Right ventricle myocardium inferior (tissue), 1 donor: ENCODE measurements at regions not wholly inside any gene's neighbourhood (a gene's known extent, or its start where the extent isn't known, plus 50 kb on each side); places are given as distances from the start of the nearest gene placed in this dataset.
"Not testable (repeated sequence)": the region's sequence is repeated elsewhere in the genome, so short reads cannot be mapped to it uniquely, and the experiment has no call there.

ENCODE experiments used
- ATAC-seq: fragments of 200-7000 bp; cut with Tn5 transposase; one replicate; pipeline ENCODE4 v1.9.1; 2020; ENCODE audit warnings: mild to moderate bottlenecking, moderate library complexity
- DNase-seq: peaks from one replicate; pipeline ENCODE4 v3.0.0; 2021; ENCODE audit errors: missing footprints
- intact Hi-C: fragments of 100-400 bp; cut with DNase I; formaldehyde crosslinking; loops from one replicate; pipeline ENCODE4 v1.11.0; 2022
- donor health status: DM: no; HTN: yes; CAD: no; lungs with severe emphysema.

DNA sequence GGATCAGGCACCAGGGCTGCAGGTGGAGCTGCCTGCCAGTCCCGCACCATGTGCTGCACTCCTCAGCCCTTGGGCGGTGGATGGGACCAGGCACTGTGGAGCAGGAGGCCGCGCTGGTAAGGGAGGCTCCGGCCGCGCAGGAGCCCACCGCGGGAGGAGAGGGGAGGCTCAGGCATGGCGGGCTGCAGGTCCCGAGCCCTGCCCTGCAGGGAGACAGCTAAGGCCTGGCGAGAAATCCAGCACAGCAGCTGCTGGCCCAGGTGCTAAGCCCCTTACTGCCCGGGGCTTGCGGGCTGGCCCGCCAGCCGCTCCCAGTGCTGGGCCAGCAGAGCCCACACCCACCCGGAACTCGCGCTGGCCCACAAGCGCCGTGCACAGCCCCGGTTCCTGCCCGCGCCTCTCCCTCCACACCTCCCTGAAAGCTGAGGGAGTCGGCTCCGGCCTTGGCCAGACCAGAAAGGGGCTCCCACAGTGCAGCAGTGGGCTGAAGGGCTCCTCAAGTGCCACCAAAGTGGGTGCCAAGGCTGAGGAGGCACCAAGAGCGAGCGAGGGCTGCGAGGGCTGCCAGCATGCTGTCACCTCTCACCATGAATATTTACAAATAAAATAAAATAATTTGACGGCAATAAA lies 294.7 kb downstream of the CD109 start:
- ATAC-seq, intact Hi-C loops: not testable (repeated sequence)
- DNase-seq, result peak; percentile 57

DNA sequence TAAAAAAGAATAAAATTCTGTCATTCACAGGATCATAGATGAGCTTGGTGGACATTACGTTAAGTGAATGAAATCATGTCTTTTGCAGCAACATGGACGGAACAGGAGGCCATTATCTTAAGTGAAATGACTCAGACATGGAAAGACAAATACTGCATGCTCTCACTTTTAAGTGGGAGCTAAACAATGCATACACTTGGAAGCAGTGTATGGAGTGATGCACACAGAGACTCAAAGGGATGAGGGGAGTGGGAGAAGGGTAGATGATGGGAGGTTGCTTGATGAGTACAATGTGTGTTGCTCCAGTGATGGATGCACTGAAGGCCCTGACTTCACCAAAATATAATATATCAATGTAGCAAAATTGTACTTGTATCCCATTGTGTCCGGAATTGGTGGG lies 293.4 kb downstream of the CD109 start:
- ATAC-seq (no peak), DNase-seq (no peak)
- intact Hi-C loops, result no loop called here

DNA sequence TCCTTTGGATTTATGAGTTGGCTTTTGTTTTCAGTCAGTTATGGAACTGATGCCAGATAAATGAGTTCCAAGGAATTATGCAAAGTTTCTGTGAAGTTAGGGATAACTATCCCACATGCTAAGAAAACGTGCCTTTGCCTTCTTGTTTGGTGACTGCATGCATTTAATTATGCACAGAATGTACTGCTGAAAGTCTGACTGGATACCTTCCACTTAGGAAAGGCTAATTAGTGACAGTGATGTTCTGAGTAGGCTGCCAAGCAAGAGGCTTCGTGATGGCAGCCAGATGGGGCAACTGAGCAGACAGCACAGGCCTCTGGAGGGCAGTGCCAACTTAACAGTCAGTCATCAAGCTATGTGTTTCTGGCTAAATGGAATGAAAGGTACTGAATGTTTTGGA lies 289.9 kb downstream of the CD109 start:
- ATAC-seq, result no peak
- intact Hi-C loops, result no loop called here
- DNase-seq, result no peak

DNA sequence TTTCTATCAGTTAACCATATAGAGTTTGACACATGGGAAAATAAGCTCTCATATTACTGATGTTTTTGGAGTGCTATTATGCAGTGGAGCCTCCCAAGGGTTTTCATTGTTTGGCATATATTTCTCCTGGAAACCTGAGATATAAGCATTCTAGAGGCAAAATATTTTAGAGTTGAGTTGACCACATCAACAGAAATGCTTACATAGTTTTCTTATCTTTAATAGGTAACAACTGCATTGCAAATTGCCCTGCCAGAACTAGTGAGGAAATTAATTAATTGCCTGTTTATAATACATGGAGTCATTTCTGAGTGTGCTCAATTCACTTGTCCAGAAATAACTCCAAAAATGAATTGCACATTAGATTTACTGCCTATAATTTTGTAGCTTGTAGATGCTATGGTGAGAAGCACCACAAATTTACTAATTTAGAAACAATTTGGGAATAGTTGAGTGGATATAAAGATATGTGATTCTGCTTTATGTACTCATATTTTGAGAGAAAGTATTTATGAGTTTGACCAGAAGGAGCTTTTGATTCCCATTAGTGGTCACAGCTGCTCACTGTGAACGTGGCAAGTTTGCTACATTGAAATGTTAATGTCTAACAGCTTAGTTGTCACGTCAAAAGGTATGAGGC lies 288.7 kb downstream of the CD109 start:
- ATAC-seq, result no peak
- DNase-seq, result no peak
- intact Hi-C loops, result no loop called here

DNA sequence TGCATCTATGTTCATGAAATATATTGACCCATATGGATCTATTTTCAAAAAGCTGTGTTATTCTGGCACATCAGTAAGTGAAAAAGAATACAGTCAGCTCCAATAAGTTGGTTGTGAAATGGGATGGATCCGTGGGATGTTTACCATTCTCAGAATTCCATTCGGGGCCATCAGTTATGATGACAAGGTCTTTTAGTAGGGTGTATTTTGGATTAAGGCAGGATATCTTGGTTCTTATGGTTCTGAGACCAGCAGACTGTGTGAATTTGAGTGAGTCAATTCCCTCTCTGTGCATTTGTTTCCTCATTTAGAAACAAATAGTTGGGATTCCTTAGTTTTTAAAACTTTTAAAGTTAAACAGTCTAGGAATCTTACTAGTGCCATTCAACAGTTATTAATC lies 287.4 kb downstream of the CD109 start:
- ATAC-seq, result no peak
- intact Hi-C loops, result no loop called here
- DNase-seq, result no peak

DNA sequence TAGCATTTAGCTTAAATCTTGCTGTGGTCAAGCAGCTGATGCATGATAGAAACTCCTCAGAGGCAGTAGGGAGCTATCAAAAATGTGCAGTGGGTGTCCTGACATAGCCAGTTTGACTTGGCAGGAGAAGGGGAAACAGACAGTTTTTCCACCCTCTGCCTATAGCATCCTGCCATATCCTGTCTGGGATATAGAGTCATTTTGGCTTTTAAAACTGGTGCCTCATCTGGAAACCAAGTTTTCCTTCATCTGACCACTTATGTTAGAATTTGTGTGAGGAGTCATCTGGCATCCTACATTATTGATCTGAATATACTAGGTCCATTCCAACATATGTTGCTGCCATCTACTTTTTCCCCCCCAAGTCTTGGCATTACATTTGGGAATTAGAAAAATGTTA lies 284.1 kb downstream of the CD109 start:
- DNase-seq (no peak), ATAC-seq (no peak)
- intact Hi-C loops, result no loop called here

DNA sequence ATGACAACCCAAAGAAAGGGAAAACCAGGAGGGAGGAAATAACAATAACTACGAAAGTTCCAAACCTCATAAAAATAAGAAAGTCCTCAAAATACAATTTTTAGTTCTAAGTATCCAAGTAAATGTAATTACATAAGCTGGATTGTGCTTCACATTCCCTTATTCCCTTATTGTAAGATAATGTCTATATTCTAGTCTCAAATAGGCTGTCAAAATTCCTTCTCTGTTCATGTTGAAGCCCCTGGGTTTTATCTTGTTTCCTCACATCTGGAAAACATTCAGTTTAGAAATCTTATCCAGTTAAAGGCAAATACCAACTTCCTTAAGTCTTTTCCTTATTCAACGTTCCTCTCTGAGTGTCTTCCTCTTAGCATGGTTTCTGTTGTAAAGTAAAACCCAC lies 282.3 kb downstream of the CD109 start:
- ATAC-seq (no peak), DNase-seq (no peak)
- intact Hi-C loops, result no loop called here

DNA sequence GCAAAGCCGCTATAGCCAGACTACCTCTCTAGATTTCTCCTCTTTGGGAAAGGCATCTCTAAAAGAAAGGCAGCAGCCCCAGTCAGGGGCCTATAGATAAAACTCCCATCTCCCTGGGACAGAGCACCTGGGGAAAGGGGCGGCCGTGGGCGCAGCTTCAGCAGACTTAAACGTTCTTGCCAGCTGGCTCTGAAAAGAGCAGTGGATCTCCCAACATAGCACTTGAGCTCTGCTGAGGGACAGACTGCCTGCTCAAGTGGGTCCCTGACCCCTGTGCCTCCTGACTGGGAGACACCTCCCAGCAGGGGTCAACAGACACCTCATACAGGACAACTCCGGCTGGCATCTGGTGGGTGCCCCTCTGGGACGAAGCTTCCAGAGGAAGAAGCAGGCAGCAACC lies 276.5 kb downstream of the CD109 start:
- intact Hi-C loops, DNase-seq, ATAC-seq: not testable (repeated sequence)

DNA sequence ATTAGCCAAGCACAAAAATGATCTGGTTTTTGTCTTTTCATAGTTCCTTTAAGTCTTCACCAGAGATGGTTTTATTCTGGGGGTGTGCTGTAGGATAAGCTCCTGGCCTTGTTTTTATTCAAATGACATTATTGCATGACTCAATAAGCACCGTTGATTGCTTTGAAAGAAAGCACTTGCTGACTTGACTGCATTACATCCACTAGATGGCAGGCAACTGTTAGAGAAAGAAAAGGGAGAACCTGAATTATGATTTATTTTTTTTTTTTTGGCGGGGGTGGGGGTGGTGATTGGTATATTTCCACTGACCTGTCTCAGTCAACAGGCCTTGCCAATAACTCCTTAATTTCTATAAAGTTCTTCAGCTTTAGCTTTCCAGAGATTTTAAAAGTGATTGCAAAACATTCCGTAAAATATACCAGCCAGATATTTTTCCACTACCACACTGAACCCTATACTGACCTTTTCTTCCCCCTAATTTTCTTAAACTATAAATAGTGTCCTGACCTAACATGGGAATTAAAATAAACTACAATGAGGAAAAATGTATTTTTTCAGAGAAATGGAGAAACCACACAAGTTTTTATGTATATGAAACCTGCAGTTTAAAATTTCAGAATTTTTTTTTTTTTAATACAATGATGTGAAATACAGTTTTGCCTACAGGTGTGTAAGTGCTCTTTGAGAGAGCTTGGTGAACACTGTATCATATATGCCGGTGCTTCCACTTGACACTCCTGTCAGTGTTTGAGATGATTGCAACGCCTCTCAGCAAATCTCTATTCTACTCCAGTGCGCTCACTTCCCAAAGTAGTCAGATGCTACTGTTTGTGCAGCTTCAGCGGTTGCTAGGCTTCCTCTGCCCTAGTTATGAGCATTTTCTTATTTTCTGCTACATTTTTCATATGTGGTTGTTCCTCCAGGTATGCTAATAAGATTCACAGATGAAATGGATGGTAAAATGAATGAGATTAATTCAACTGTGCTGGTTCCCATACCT lies 274.3 kb downstream of the CD109 start:
- ATAC-seq (peak; percentile 37), DNase-seq (no peak)
- intact Hi-C loops, result loop anchor here (2.0 kb wide), 1 partner anchor 1239 kb away; no protein-coding TSS in a partner anchor

DNA sequence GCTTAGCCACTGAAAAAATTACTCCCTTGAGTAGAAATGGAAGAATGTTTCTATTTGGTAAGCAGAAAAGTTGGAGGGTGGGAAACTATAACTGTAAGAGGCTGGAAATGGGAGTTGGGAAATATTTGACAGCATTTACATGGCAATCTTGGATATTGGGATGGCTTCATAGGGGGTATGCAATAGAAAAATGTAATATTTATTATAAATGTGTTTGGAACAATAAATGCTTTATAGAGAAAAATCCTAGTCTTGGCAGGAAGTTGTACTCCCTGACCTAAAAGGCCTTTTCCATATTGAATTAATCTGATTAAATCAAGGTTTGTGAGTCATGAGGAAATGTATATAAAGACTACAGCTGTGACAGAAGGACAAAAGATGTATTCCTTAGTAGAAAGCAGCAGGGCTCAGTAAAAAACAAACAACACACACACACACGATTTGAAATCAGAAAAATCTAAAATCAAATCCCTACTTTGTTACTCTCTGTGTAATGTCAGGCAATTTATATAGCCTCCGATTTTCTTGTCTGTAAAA lies 272.3 kb downstream of the CD109 start:
- intact Hi-C loops, result no loop called here
- ATAC-seq (no peak), DNase-seq (no peak)

DNA sequence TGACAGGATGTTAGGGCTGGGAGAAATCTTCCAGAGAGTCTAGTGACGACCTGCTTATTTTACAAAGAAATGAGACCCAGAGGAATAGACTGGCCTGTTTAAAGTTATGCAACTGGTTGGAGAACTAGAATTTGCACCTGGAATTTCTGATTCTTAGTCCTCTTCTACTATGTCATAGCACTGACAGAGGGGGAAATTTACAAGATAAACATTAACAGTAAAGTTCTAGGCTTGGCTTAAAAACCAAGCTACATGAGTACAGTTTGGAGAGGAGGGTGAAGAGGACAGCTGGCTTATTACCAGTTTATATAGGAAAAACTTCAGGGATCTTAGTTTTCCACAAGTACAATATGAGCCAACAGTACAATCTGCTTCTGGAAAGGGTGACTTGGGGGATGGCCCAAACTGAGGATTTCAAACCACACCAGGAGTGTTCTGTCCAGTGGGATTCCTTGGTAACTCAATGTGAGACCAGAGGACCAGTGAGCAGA lies 269.6 kb downstream of the CD109 start:
- intact Hi-C loops, result no loop called here
- DNase-seq (no peak), ATAC-seq (peak; percentile 71)

DNA sequence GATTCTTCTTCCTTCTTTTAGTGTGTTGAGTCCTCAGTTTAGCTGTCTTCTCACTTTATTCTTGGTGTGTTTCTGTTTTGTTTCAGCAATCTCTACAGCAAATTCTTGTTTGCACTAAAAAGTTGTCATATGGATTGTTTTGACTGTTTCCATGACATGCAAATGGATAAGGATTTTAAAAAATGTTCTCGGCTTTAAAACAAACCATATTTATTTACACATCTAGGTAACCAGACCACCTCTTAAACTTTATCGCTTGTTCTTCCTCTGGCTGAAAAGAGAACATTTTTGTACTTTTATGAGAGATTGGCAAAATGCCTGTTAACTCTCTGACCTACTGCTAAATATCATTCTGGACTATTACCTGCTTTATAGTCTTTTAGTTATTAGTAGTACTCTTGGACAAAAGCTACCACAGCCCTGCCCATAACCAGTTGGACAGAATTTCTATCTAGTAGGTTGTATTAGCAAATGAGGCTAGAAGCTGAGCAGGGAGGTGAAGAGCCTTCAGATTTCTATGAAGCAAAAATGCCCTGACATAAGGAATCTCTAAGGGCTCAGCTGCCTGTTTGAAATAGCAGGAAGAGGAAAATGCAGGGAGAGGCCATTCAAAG lies 268.3 kb downstream of the CD109 start:
- DNase-seq (no peak), ATAC-seq (no peak)
- intact Hi-C loops, result no loop called here

DNA sequence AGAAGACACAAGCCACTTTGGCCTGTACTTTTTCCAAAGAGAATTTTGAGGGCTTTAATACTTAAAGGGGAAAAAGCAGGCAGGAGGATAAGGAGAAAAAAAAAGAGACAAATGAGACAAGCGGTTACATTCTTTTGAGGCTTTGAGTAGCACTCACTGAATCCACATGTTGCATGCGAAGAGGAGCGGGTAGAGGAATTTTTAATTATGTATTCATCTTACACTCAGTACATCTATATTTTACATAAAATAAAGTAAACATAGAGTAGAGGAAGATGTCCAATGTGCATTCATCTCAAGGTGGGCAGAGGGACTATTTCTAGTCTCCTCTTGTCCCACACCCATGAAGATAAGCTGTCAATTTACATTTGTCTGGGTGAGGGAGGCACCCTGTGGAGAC lies 266.9 kb downstream of the CD109 start:
- ATAC-seq, result no peak
- no peak for DNase-seq
- intact Hi-C loops, result no loop called here

DNA sequence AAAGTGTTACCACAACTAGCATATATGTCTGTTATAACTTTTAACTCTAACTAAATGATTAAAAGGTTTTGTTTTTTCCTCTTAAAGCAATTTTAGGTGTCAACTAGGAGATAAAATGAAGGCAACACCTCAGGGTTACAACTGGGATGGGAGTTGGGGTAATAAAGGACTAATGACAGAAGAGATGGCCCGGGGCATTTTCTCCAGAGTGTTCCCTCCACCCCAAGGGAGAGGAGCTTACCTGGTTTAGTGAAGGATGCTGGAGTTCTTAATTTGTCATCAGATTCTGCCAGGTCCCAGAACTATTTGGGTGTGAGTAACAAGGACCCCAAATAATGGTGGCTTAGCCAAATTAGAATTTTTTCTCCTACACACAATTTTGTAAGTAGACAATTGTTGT lies 260.3 kb downstream of the CD109 start:
- no peak for DNase-seq
- ATAC-seq, result no peak
- intact Hi-C loops, result no loop called here

DNA sequence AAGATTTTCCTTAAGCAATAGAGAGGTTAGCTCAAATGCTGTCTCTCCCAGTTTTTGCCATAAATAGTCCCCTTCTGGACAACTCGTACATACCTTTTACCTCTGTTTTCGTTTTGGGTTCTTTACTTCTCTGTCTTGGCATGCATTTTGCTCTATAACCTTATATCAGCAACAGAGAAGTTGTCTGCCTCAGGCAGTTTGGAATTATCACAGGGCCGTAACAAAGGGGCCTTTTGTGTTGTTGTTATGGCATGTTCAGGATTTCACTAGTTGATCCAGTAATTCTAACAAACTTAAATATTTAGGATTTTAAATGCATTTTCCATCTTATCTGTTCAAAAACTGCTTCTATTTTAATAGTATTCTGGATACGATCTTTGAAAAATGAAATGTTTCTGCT lies 259.8 kb downstream of the CD109 start:
- ATAC-seq (no peak), DNase-seq (no peak)
- intact Hi-C loops, result no loop called here

DNA sequence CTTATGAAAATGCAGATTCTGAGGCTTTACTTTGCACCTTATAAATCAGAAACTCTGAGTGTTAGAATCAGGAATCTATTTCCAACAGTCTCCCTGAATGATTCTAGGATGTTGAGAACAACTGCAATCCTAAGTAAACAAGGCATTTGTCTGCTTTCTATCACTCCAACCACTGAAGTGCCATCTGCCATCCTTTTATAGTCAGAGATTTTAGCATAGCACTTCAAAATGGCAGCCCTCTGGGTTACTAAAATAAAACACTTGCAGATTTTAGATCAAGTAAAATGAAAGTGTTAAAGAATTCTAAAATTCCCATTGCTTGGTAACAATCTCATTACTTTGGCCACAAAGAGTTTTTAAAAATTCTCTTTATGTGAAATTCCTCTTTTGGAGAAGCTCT lies 258.9 kb downstream of the CD109 start:
- DNase-seq (no peak), ATAC-seq (no peak)
- intact Hi-C loops, result no loop called here

DNA sequence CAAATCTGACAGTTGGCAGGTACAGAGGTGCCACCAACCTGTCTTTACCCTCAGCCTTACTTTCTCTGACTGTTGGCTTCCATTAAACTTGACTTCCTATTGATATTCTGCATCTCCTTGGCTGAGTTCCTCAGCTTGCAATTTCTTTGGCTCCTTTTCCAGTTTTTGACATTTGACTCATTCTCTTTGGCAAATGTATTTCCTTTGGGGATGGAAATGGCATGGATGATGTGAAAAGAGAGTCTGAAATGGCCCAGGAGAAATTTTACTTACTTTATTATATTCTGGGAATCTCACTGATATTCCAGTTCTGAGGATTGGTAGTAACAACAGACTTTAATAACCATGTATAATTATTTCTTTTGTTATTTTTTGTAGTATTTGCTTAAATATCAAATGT lies 255.2 kb downstream of the CD109 start:
- ATAC-seq (peak; percentile 71), DNase-seq (no peak)
- intact Hi-C loops, result no loop called here

DNA sequence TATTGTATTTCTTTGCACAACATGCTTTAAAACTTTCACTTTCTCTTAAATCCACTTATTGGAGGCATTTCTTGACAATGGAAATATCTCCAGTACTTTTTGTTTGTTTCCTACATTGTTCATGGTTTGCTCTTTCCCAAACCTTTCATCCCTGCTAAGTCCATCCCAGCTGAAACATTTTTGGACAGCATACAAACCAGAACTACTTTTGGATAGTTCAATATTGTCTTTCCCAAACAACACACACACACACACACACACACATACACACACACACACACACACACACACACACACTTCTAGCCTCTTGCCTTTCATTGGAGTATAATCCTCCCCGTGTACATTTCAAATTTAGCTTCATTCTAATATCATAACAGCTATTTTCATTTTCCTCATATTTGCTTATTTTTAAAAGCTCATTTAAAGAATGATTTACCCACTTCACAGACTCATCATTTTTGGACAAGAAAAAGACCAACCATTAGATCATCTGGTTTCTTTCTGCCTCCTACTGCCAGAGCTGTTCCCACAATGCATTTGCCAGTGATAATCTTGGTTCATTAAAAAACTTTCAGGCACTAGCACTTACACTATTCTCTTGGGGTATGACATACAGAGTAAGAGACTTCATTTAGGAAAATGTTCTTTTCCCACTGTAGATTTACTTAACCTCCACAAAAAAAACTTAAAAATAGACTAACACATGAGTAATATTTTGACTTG lies 248.1 kb downstream of the CD109 start:
- intact Hi-C loops, result no loop called here
- no peak for DNase-seq
- ATAC-seq, result peak; percentile 92
